Activated T-cell treated with anti-CD3 and anti-CD28 coated beads, Interleukin-2, amount 50 U/mL, for 1 hour (primary cell): ENCODE measurements at regions not wholly inside any gene's neighbourhood (a gene's known extent, or its start where the extent isn't known, plus 50 kb on each side); places are given as distances from the start of the nearest gene placed in this dataset.

Source experiments
- DNase-seq: peaks from one replicate; pipeline ENCODE4 v3.0.0-alpha.2; 2020

GRCh38 chr5:2014058-2014610 is 131.4 kb upstream of the IRX4 start:
- DNase-seq = no peak

- DNase-seq = no peak
These were observed 130.8 kb upstream of the IRX4 start for GRCh38 chr5:2013301-2014057.

DNA sequence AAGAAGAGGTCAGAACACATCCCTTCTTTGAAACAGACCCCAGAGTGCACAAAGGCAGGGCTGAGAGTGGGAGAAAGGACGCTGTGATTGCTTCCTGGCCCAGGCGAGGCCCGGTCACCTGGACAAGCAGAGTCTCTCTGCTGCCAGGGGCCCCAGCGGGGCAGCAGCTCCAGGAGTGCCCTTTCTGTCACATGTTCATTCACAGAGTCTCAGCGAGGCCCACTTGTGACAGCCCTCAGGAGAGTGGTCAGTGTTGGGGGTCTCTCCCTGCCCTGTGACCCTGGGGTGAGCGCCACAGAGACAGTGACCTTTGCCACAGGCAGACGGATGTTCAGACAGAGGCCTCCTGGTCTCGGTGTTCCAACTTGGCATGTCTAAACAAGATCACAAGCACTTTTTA is 130.2 kb upstream of the IRX4 start:
- no peak for DNase-seq

GRCh38 chr5:2011481-2012411 is 129.0 kb upstream of the IRX4 start:
- no peak for DNase-seq

DNA sequence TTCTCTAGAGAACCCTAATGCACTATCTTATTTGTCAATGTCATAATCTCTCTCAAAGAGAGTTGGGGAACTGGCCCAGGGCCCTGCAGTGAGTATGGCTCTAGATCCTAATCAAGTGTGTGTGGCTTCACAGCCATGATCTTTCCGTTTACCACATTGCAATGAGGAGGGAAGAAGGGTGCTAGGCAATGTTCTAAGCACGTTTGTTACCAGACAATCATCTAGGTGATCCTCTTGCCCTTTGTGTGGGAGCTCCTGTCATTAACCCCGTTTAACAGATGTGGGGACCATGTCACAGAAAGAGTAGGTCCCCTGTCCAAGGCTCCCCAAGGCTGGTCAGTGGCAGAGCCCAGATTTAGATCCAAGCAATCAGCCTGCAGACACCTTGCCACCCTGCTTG is 128.2 kb upstream of the IRX4 start:
- no peak for DNase-seq

GRCh38 chr5:2009986-2010914 is 127.5 kb upstream of the IRX4 start:
- DNase-seq = no peak

- DNase-seq = no peak
These were observed 126.3 kb upstream of the IRX4 start for GRCh38 chr5:2008851-2009629.

DNA sequence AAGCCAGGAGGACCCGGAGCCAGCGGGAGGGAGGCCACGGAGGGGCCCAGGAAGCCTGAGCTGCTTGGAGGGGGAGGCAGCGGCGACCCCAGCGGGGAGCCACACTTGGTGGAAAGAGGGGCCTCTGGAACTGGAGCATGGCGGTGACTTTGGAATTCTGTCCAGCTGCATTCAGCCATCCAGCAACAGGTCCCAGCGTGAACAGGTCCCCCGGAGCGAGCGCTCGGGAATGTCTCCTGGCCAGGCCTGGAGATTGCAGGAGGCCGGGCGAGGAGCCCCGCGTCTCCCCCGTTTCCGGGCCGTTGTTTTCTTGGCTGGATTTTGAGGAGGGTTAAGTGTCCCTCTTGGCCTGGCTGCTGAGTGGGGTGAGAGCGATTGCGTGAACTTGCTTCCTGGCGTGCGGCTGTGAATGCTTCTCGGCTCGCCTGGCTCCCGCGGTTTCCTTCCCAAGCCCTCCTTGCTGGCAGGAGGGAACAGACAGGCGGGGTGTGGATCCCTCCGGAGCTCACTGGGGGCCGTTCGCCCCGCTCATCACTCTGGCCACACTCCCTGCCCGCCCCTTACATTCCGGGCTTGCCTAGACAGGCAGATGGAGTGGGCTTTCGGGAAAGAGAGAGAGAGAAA is 125.3 kb upstream of the IRX4 start:
- no peak for DNase-seq

GRCh38 chr5:2007496-2007877 is 124.8 kb upstream of the IRX4 start:
- no peak for DNase-seq

DNA sequence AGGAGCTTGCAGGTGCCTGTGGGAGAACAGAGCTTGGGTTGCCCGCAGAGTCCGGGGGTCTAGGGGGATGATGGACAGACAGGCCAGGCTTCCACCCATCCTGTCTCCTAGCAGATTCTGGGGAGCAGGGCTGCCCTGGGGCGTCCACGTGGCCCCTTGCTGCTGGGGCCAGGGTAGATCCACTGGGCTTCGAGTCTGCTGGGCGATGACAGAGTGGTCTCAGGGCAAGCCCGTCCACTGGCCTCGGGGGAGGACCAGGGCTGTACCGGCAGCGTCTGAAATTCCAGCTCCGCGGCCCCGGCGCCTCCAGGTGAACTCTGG is 124.2 kb upstream of the IRX4 start:
- DNase-seq = no peak

DNA sequence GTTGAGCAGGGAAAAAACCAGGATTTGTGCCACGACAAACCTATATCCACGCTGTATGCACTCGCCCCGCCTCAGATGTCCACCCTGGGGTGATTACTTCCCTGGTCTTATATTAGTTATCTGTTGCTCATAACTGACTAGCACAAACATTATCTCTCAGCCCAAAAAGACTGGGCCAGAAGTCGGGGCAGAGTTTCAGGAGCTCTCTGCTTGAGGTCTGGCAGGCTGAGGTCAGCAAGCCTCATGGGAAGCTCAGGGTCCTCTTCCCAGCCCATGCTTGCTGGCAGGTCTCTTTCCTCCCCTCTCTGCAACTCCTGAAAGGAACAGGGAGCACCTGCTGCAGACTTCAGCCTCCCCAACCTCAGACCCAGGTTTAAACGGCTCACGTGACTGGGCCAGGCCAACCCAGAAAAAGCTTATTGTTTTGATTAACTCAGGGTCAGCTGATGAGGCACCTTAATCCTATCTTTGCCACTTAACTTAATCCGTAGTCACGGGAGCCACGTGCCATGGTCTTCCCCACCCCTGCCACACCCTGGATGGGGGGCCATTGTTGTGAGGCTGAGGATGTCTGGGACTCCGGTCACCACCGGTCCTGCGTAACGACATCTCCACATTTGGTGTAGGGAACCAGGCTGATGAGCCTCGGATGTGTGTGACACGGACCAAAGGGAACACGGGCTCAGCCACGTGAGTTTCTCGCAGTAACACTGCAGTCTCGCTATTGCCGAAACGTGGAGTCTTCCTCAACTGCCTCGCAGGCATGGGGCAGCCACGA is 123.7 kb upstream of the IRX4 start:
- DNase-seq = no peak

- no peak for DNase-seq
These were observed 122.6 kb upstream of the IRX4 start for GRCh38 chr5:2005101-2006041.

- no peak for DNase-seq
These were observed 121.1 kb upstream of the IRX4 start for GRCh38 chr5:2003690-2004365.

GRCh38 chr5:2003206-2003605 is 120.5 kb upstream of the IRX4 start:
- no peak for DNase-seq

- no peak for DNase-seq
These were observed 118.6 kb upstream of the IRX4 start for GRCh38 chr5:2001300-2001699.

GRCh38 chr5:2000591-2000990 is 117.9 kb upstream of the IRX4 start:
- no peak for DNase-seq

GRCh38 chr5:1999794-2000193 is 117.1 kb upstream of the IRX4 start:
- no peak for DNase-seq

- DNase-seq = no peak
These were observed 116.1 kb upstream of the IRX4 start for GRCh38 chr5:1998716-1999317.

DNA sequence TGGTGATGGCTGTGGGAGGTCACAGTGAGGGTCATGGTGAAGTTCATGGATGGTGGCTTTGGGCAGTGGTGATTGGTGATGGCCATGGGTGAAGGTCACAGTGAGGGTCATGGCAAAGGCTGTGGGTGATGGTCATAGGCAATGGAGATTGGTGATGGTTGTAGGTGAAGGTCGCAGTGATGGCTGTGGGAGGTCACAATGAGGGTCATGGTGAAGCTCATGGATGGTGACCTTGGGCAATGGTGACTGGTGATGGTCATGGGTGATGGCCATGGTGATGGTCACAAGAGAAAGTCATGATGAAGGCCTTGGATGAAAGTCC is 115.6 kb upstream of the IRX4 start:
- DNase-seq = no peak
